HEK293 (cell line): ENCODE measurements at regions not wholly inside any gene's neighbourhood (a gene's known extent, or its start where the extent isn't known, plus 50 kb on each side); places are given as distances from the start of the nearest gene placed in this dataset.

Experiments used
- BCL11A ChIP-seq: fragments of 450-650 bp; formaldehyde crosslinking; IDR thresholded peaks from 2 replicates; pipeline ENCODE4 v1.5.1; 2016; ENCODE audit warnings: low read depth, missing biosample characterization, missing genetic modification characterization
- EGR2 ChIP-seq: fragments of 450-650 bp; formaldehyde crosslinking; IDR thresholded peaks from 2 replicates; pipeline ENCODE4 v1.5.1; 2016; ENCODE audit warnings: low read depth, missing biosample characterization, missing genetic modification characterization
- FEZF1 ChIP-seq: fragments of 450-650 bp; formaldehyde crosslinking; IDR thresholded peaks from 2 replicates; pipeline ENCODE4 v1.5.1; 2016; ENCODE audit warnings: missing biosample characterization, missing genetic modification characterization
- GFI1B ChIP-seq: fragments of 450-650 bp; formaldehyde crosslinking; IDR thresholded peaks from 2 replicates; pipeline ENCODE4 v1.5.1; 2016; ENCODE audit warnings: missing biosample characterization, missing genetic modification characterization
- GLIS2 ChIP-seq: fragments of 450-650 bp; formaldehyde crosslinking; IDR thresholded peaks from 2 replicates; pipeline ENCODE4 v1.5.1; 2016; ENCODE audit warnings: missing biosample characterization, missing genetic modification characterization
- HOXC10 ChIP-seq: sonication (generic); formaldehyde crosslinking; IDR thresholded peaks from 2 replicates; pipeline ENCODE4 v1.8.1; 2023; ENCODE audit warnings: mild to moderate bottlenecking, missing genetic modification reagents
- HOXD13 ChIP-seq: sonication (generic); formaldehyde crosslinking; IDR thresholded peaks from 2 replicates; pipeline ENCODE4 v1.8.0; 2022; ENCODE audit warnings: missing genetic modification reagents, borderline replicate concordance
- IKZF3 ChIP-seq: fragments of 450-650 bp; IDR thresholded peaks from 2 replicates; pipeline ENCODE4 v1.5.0; 2018; ENCODE audit warnings: missing biosample characterization, mild to moderate bottlenecking, missing genetic modification characterization, moderate library complexity
- KLF10 ChIP-seq: fragments of 450-650 bp; IDR thresholded peaks from 2 replicates; pipeline ENCODE4 v1.5.1; 2018; ENCODE audit warnings: missing biosample characterization, mild to moderate bottlenecking, missing genetic modification characterization
- KLF9 ChIP-seq: fragments of 450-650 bp; formaldehyde crosslinking; IDR thresholded peaks from 2 replicates; pipeline ENCODE4 v1.5.1; 2016; ENCODE audit warnings: missing biosample characterization, missing genetic modification characterization, low read depth
- SP2 ChIP-seq: fragments of 450-650 bp; formaldehyde crosslinking; IDR thresholded peaks from 2 replicates; pipeline ENCODE4 v1.5.1; 2016; ENCODE audit warnings: missing biosample characterization, missing genetic modification characterization
- ZBTB17 ChIP-seq: fragments of 450-650 bp; formaldehyde crosslinking; IDR thresholded peaks from 2 replicates; pipeline ENCODE4 v1.5.1; 2016; ENCODE audit warnings: missing biosample characterization, missing genetic modification characterization
- ZNF132 ChIP-seq: fragments of 450-650 bp; formaldehyde crosslinking; IDR thresholded peaks from 2 replicates; pipeline ENCODE4 v1.5.1; 2017; ENCODE audit warnings: missing biosample characterization, missing genetic modification characterization, borderline replicate concordance
- ZNF2 ChIP-seq: fragments of 450-650 bp; formaldehyde crosslinking; IDR thresholded peaks from 2 replicates; pipeline ENCODE4 v1.5.1; 2016; ENCODE audit warnings: missing biosample characterization, missing genetic modification characterization
- ZNF23 ChIP-seq: fragments of 450-650 bp; formaldehyde crosslinking; IDR thresholded peaks from 2 replicates; pipeline ENCODE4 v1.5.1; 2016; ENCODE audit warnings: missing biosample characterization, missing genetic modification characterization, borderline replicate concordance
- ZNF266 ChIP-seq: fragments of 450-650 bp; formaldehyde crosslinking; IDR thresholded peaks from 2 replicates; pipeline ENCODE4 v1.5.1; 2016; ENCODE audit warnings: missing biosample characterization, missing genetic modification characterization, low read depth
- ZNF37A ChIP-seq: fragments of 450-650 bp; IDR thresholded peaks from 2 replicates; pipeline ENCODE4 v1.5.1; 2018; ENCODE audit warnings: missing biosample characterization, missing genetic modification characterization
- ZNF596 ChIP-seq: fragments of 450-650 bp; IDR thresholded peaks from 2 replicates; pipeline ENCODE4 v1.5.0; 2018; ENCODE audit warnings: missing biosample characterization, mild to moderate bottlenecking, missing genetic modification characterization, moderate library complexity
- ZNF600 ChIP-seq: fragments of 450-650 bp; formaldehyde crosslinking; IDR thresholded peaks from 2 replicates; pipeline ENCODE4 v1.5.1; 2016; ENCODE audit warnings: missing biosample characterization, missing genetic modification characterization
- ZNF654 ChIP-seq: fragments of 450-650 bp; formaldehyde crosslinking; IDR thresholded peaks from 2 replicates; pipeline ENCODE4 v1.5.1; 2016; ENCODE audit warnings: low read depth, missing biosample characterization, missing genetic modification characterization
- ZNF830 ChIP-seq: fragments of 450-650 bp; IDR thresholded peaks from 2 replicates; pipeline ENCODE4 v1.5.0; 2018; ENCODE audit warnings: missing biosample characterization, missing genetic modification characterization, low read depth, mild to moderate bottlenecking, moderate library complexity
- ZSCAN16 ChIP-seq: fragments of 450-650 bp; formaldehyde crosslinking; IDR thresholded peaks from 2 replicates; pipeline ENCODE4 v1.5.1; 2016; ENCODE audit warnings: missing biosample characterization, missing genetic modification characterization
- ZSCAN23 ChIP-seq: fragments of 450-650 bp; formaldehyde crosslinking; IDR thresholded peaks from 2 replicates; pipeline ENCODE4 v1.5.1; 2016; ENCODE audit warnings: missing biosample characterization, missing genetic modification characterization
- ZSCAN30 ChIP-seq: fragments of 450-650 bp; IDR thresholded peaks from 2 replicates; pipeline ENCODE4 v1.5.1; 2018; ENCODE audit warnings: missing biosample characterization, mild to moderate bottlenecking, missing genetic modification characterization, moderate library complexity
- TF ChIP-seq, protein P1 (sequence below): fragments of 450-650 bp; formaldehyde crosslinking; IDR thresholded peaks from 2 replicates; pipeline ENCODE4 v1.5.1; 2016; ENCODE audit warnings: missing biosample characterization, missing genetic modification characterization
- TF ChIP-seq, protein P2 (sequence below): fragments of 450-650 bp; IDR thresholded peaks from 2 replicates; pipeline ENCODE4 v1.5.1; 2018; ENCODE audit warnings: missing biosample characterization, mild to moderate bottlenecking, missing genetic modification characterization
- TF ChIP-seq, protein P3 (sequence below): fragments of 450-650 bp; formaldehyde crosslinking; IDR thresholded peaks from 2 replicates; pipeline ENCODE4 v1.5.1; 2016; ENCODE audit warnings: missing biosample characterization, missing genetic modification characterization
- TF ChIP-seq, protein P4 (sequence below): fragments of 450-650 bp; formaldehyde crosslinking; IDR thresholded peaks from 2 replicates; pipeline ENCODE4 v1.5.1; 2016; ENCODE audit warnings: missing biosample characterization, missing genetic modification characterization
- TF ChIP-seq, protein P5 (sequence below): fragments of 450-650 bp; formaldehyde crosslinking; IDR thresholded peaks from 2 replicates; pipeline ENCODE4 v1.5.1; 2016; ENCODE audit warnings: missing biosample characterization, missing genetic modification characterization, borderline replicate concordance
- TF ChIP-seq, protein P6 (sequence below): fragments of 450-650 bp; formaldehyde crosslinking; IDR thresholded peaks from 2 replicates; pipeline ENCODE4 v1.5.1; 2017; ENCODE audit warnings: missing biosample characterization, missing genetic modification characterization

DNA sequence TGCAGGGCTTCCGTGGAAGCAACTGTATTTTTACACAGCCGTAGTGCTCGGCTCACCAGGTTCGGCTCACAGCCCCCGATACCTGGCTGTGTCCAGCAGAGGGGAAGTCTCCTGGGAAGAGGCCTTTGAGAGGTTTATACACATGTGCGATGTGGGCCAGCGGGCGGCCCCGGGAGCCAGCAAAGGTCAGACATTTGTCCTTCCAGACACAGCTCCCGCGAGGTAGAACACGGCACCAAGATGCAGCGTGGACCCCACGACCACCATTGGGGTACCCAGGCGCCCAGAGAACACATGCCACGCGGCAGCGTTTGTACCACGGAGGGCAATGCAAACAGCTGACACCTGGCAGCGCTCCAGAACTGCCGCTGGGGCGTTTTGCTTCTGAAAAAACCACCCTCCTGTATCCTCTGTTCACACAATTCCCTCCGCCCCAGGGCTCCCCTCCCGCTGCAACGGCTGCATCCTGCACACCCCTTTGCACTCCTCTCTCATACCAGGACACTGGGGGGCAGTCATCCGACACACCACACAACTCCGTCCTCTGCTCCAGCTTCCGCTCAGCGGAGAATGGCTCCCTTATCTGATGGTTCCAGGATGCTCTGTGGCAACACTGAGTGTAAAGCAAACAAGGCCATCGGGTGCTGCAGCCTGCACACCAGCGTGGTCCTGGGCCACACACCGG lies 235.3 kb downstream of the SYK start (continued):
- TF ChIP-seq GFI1B (tag by site-specific recombination), result no peak
- TF ChIP-seq, protein P1, sequence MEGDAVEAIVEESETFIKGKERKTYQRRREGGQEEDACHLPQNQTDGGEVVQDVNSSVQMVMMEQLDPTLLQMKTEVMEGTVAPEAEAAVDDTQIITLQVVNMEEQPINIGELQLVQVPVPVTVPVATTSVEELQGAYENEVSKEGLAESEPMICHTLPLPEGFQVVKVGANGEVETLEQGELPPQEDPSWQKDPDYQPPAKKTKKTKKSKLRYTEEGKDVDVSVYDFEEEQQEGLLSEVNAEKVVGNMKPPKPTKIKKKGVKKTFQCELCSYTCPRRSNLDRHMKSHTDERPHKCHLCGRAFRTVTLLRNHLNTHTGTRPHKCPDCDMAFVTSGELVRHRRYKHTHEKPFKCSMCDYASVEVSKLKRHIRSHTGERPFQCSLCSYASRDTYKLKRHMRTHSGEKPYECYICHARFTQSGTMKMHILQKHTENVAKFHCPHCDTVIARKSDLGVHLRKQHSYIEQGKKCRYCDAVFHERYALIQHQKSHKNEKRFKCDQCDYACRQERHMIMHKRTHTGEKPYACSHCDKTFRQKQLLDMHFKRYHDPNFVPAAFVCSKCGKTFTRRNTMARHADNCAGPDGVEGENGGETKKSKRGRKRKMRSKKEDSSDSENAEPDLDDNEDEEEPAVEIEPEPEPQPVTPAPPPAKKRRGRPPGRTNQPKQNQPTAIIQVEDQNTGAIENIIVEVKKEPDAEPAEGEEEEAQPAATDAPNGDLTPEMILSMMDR (tag by site-specific recombination), result peak; percentile 75
- no peak for TF ChIP-seq ZNF132
- no peak for TF ChIP-seq IKZF3 (tag by site-specific recombination)
- TF ChIP-seq ZSCAN23 (tag by site-specific recombination), result no peak
- no peak for TF ChIP-seq EGR2 (tag by site-specific recombination)
- TF ChIP-seq, protein P2, sequence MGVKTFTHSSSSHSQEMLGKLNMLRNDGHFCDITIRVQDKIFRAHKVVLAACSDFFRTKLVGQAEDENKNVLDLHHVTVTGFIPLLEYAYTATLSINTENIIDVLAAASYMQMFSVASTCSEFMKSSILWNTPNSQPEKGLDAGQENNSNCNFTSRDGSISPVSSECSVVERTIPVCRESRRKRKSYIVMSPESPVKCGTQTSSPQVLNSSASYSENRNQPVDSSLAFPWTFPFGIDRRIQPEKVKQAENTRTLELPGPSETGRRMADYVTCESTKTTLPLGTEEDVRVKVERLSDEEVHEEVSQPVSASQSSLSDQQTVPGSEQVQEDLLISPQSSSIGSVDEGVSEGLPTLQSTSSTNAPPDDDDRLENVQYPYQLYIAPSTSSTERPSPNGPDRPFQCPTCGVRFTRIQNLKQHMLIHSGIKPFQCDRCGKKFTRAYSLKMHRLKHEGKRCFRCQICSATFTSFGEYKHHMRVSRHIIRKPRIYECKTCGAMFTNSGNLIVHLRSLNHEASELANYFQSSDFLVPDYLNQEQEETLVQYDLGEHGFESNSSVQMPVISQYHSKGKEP, result no peak
- TF ChIP-seq ZNF37A (tag by site-specific recombination), result no peak
- TF ChIP-seq ZNF266 (tag by site-specific recombination), result no peak
- TF ChIP-seq, protein P3, sequence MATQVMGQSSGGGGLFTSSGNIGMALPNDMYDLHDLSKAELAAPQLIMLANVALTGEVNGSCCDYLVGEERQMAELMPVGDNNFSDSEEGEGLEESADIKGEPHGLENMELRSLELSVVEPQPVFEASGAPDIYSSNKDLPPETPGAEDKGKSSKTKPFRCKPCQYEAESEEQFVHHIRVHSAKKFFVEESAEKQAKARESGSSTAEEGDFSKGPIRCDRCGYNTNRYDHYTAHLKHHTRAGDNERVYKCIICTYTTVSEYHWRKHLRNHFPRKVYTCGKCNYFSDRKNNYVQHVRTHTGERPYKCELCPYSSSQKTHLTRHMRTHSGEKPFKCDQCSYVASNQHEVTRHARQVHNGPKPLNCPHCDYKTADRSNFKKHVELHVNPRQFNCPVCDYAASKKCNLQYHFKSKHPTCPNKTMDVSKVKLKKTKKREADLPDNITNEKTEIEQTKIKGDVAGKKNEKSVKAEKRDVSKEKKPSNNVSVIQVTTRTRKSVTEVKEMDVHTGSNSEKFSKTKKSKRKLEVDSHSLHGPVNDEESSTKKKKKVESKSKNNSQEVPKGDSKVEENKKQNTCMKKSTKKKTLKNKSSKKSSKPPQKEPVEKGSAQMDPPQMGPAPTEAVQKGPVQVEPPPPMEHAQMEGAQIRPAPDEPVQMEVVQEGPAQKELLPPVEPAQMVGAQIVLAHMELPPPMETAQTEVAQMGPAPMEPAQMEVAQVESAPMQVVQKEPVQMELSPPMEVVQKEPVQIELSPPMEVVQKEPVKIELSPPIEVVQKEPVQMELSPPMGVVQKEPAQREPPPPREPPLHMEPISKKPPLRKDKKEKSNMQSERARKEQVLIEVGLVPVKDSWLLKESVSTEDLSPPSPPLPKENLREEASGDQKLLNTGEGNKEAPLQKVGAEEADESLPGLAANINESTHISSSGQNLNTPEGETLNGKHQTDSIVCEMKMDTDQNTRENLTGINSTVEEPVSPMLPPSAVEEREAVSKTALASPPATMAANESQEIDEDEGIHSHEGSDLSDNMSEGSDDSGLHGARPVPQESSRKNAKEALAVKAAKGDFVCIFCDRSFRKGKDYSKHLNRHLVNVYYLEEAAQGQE (tag by site-specific recombination), result no peak
- peak; percentile 15; the same call in 1 of the 2 replicates for TF ChIP-seq FEZF1 (tag by site-specific recombination)
- no peak for TF ChIP-seq ZNF23 (tag by site-specific recombination)
- TF ChIP-seq, protein P4, sequence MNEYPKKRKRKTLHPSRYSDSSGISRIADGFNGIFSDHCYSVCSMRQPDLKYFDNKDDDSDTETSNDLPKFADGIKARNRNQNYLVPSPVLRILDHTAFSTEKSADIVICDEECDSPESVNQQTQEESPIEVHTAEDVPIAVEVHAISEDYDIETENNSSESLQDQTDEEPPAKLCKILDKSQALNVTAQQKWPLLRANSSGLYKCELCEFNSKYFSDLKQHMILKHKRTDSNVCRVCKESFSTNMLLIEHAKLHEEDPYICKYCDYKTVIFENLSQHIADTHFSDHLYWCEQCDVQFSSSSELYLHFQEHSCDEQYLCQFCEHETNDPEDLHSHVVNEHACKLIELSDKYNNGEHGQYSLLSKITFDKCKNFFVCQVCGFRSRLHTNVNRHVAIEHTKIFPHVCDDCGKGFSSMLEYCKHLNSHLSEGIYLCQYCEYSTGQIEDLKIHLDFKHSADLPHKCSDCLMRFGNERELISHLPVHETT, result no peak
- no peak for TF ChIP-seq KLF9 (tag by site-specific recombination)
- TF ChIP-seq HOXC10, result no peak
- TF ChIP-seq ZNF600 (tag by site-specific recombination), result peak; percentile 74; the same call in 1 of the 2 replicates
- TF ChIP-seq ZSCAN16 (tag by site-specific recombination), result no peak
- peak; percentile 63 for TF ChIP-seq ZNF654
- TF ChIP-seq, protein P5, sequence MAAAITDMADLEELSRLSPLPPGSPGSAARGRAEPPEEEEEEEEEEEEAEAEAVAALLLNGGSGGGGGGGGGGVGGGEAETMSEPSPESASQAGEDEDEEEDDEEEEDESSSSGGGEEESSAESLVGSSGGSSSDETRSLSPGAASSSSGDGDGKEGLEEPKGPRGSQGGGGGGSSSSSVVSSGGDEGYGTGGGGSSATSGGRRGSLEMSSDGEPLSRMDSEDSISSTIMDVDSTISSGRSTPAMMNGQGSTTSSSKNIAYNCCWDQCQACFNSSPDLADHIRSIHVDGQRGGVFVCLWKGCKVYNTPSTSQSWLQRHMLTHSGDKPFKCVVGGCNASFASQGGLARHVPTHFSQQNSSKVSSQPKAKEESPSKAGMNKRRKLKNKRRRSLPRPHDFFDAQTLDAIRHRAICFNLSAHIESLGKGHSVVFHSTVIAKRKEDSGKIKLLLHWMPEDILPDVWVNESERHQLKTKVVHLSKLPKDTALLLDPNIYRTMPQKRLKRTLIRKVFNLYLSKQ, result no peak
- TF ChIP-seq HOXD13 (CRISPR knock-in tag), result no peak
- no peak for TF ChIP-seq BCL11A (tag by site-specific recombination)
- TF ChIP-seq ZNF596 (tag by site-specific recombination), result no peak
- peak; percentile 58; the same call in 1 of the 2 replicates for TF ChIP-seq ZSCAN30
- TF ChIP-seq KLF10, result no peak
- TF ChIP-seq ZNF2 (tag by site-specific recombination), result no peak
- TF ChIP-seq, protein P6, sequence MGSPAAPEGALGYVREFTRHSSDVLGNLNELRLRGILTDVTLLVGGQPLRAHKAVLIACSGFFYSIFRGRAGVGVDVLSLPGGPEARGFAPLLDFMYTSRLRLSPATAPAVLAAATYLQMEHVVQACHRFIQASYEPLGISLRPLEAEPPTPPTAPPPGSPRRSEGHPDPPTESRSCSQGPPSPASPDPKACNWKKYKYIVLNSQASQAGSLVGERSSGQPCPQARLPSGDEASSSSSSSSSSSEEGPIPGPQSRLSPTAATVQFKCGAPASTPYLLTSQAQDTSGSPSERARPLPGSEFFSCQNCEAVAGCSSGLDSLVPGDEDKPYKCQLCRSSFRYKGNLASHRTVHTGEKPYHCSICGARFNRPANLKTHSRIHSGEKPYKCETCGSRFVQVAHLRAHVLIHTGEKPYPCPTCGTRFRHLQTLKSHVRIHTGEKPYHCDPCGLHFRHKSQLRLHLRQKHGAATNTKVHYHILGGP (tag by site-specific recombination), result no peak
- no peak for TF ChIP-seq ZNF830 (tag by site-specific recombination)
- TF ChIP-seq SP2 (tag by site-specific recombination), result no peak
- TF ChIP-seq GLIS2 (tag by site-specific recombination), result peak; percentile 42
- TF ChIP-seq ZBTB17 (tag by site-specific recombination), result 0 out of 2 replicates have a peak, but pooled peaks have one; percentile 25
